GM23248 (cell line): ENCODE measurements at regions not wholly inside any gene's neighbourhood (a gene's known extent, or its start where the extent isn't known, plus 50 kb on each side); places are given as distances from the start of the nearest gene placed in this dataset.
A peak's percentile ranks its signal among the peaks of the same experiment; 100 is the strongest.
"Not testable (repeated sequence)": the region's sequence is repeated elsewhere in the genome, so short reads cannot be mapped to it uniquely, and the experiment has no call there.

Experiments used
- DNase-seq: peaks from one replicate; pipeline ENCODE4 v3.0.0-alpha.2; 2015
- H2AFZ ChIP-seq: fragments of 200-600 bp; sonication (generic); 2 replicates; pipeline ENCODE4 v1.6.1; 2016; ENCODE audit warnings: antibody characterized with exemption
- H3F3A ChIP-seq: fragments of 200-600 bp; sonication (generic); 2 replicates; pipeline ENCODE4 v1.6.1; 2016; ENCODE audit warnings: mild to moderate bottlenecking, antibody characterized with exemption, mixed run types; ENCODE audit not compliant: insufficient read depth
- H3K27ac ChIP-seq: fragments of 200-600 bp; sonication (generic); 2 replicates; pipeline ENCODE4 v1.5.1; 2016; ENCODE audit warnings: mild to moderate bottlenecking
- H3K27me3 ChIP-seq: fragments of 200-600 bp; sonication (generic); replicated peaks from 2 replicates; pipeline ENCODE4 v1.6.1; 2016; ENCODE audit warnings: mild to moderate bottlenecking; ENCODE audit not compliant: insufficient read depth
- H3K36me3 ChIP-seq: fragments of 200-600 bp; sonication (generic); 2 replicates; pipeline ENCODE4 v1.6.1; 2016; ENCODE audit warnings: low read depth, mild to moderate bottlenecking
- H3K4me1 ChIP-seq: fragments of 200-600 bp; sonication (generic); 2 replicates; pipeline ENCODE4 v1.6.1; 2016; ENCODE audit warnings: mild to moderate bottlenecking; ENCODE audit not compliant: insufficient read depth
- H3K4me2 ChIP-seq: fragments of 200-600 bp; sonication (generic); one replicate; pipeline ENCODE4 v1.6.1; 2016; ENCODE audit warnings: mild to moderate bottlenecking; ENCODE audit not compliant: unreplicated experiment
- H3K4me3 ChIP-seq: fragments of 200-600 bp; sonication (generic); 2 replicates; pipeline ENCODE4 v1.5.1; 2016; ENCODE audit warnings: mild to moderate bottlenecking
- H3K79me2 ChIP-seq: fragments of 200-600 bp; sonication (generic); 2 replicates; pipeline ENCODE4 v1.6.1; 2016; ENCODE audit warnings: mild to moderate bottlenecking; ENCODE audit not compliant: insufficient read depth
- H3K9ac ChIP-seq: fragments of 200-600 bp; sonication (generic); 2 replicates; pipeline ENCODE4 v1.6.1; 2016; ENCODE audit warnings: mild to moderate bottlenecking
- H3K9me2 ChIP-seq: fragments of 200-600 bp; sonication (generic); 2 replicates; pipeline ENCODE4 v1.6.1; 2016; ENCODE audit warnings: mixed run types, mild to moderate bottlenecking, moderate library complexity; ENCODE audit not compliant: insufficient read depth
- H3K9me3 ChIP-seq: fragments of 200-600 bp; sonication (generic); one replicate; pipeline ENCODE4 v1.6.1; 2017; ENCODE audit warnings: low read depth
- H4K20me1 ChIP-seq: fragments of 200-600 bp; sonication (generic); 2 replicates; pipeline ENCODE4 v1.6.0; 2016; ENCODE audit not compliant: insufficient read depth
- EZH2 ChIP-seq: fragments of 200-600 bp; sonication (generic); IDR thresholded peaks from 2 replicates; pipeline ENCODE4 v1.6.1; 2018; ENCODE audit warnings: antibody characterized with exemption, mild to moderate bottlenecking; ENCODE audit not compliant: insufficient read depth, poor library complexity, severe bottlenecking
- EZH2phosphoT487 ChIP-seq: fragments of 200-600 bp; sonication (generic); IDR thresholded peaks from 2 replicates; pipeline ENCODE4 v1.6.1; 2018; ENCODE audit warnings: antibody characterized with exemption, moderate library complexity, mild to moderate bottlenecking, low read depth; ENCODE audit not compliant: insufficient read depth
- WGBS, 2 experiments: methylation state at CpG; one replicate each; pipeline ENCODE4 v1.1.6; 2015 to 2017; ENCODE audit warnings: low lambda C conversion rate in 2 of 2, low coverage in 1 of 2; ENCODE audit errors: missing lambda C conversion rate in 2 of 2; 5-methylcytosine and 5-hydroxymethylcytosine counted together
- in situ Hi-C: fragments of 300-500 bp; cut with MboI; formaldehyde crosslinking; loops from 2 replicates; pipeline ENCODE4 v1.15.0; 2020

GRCh38 chr3:163504974-163505373, 1573.3 kb downstream of the SI start:
- H3K27me3 ChIP-seq = no peaks in the 10 kb centered on the region
- in situ Hi-C loops = no loop called here

GRCh38 chr3:163499736-163500219, 1578.5 kb downstream of the SI start:
- H2AFZ ChIP-seq, H3K4me3 ChIP-seq, H3K9ac ChIP-seq, in situ Hi-C loops, H3K4me2 ChIP-seq, H3K36me3 ChIP-seq, H3F3A ChIP-seq, H3K9me2 ChIP-seq, H3K4me1 ChIP-seq, H3K79me2 ChIP-seq, H3K9me3 ChIP-seq, H4K20me1 ChIP-seq, H3K27ac ChIP-seq, DNase-seq, H3K27me3 ChIP-seq: not testable (repeated sequence)
- 62 to 72% methylated on average over 11 of the region's 11 CpGs for WGBS, 2 experiments

More at GRCh38 chr3:163504974-163505373, 1573.3 kb downstream of the SI start:
- Histone ChIP-seq H3K4me1 (no peaks in the 10 kb centered on the region), H3K36me3 (no peaks in the 10 kb centered on the region), H3K4me2 (no peak overlapping the region), H3K9me2 (no peaks in the 10 kb centered on the region), H3F3A (no peaks in the 10 kb centered on the region), H3K79me2 (no peaks in the 10 kb centered on the region), H3K9me3 (no peaks in the 10 kb centered on the region), H3K4me3 (no peak overlapping the region), H3K9ac (no peak overlapping the region), H2AFZ (no peak overlapping the region), H4K20me1 (no peaks in the 10 kb centered on the region), H3K27ac (no peak overlapping the region)
- DNase-seq = no peak
- TF ChIP-seq EZH2phosphoT487 (no peak), EZH2 (no peak)

- H3K4me2 ChIP-seq, H3K9me2 ChIP-seq, in situ Hi-C loops, H3K4me3 ChIP-seq, H3F3A ChIP-seq, H3K9ac ChIP-seq, H3K36me3 ChIP-seq, H3K9me3 ChIP-seq, H3K4me1 ChIP-seq, H3K27me3 ChIP-seq, H4K20me1 ChIP-seq, H3K27ac ChIP-seq, H2AFZ ChIP-seq, DNase-seq, H3K79me2 ChIP-seq: not testable (repeated sequence)
- WGBS, 2 experiments = 73 to 77% methylated on average over 33 to 47 of the region's 47 CpGs
Observed at GRCh38 chr3:163498842-163499735, 1579.2 kb downstream of the SI start.

GRCh38 chr3:163491714-163492113, 1586.6 kb downstream of the SI start:
- in situ Hi-C loops = no loop called here
- Histone ChIP-seq H3K79me2 (no peaks in the 10 kb centered on the region), H3K4me1 (no peaks in the 10 kb centered on the region), H3F3A (no peaks in the 10 kb centered on the region), H3K9me3 (no peaks in the 10 kb centered on the region), H4K20me1 (no peaks in the 10 kb centered on the region), H2AFZ (no peak overlapping the region), H3K36me3 (no peaks in the 10 kb centered on the region), H3K9me2 (no peaks in the 10 kb centered on the region), H3K27me3 (no peaks in the 10 kb centered on the region), H3K27ac (no peak overlapping the region), H3K4me2 (no peak overlapping the region), H3K9ac (no peak overlapping the region), H3K4me3 (no peak overlapping the region)
- 0% methylated on average over 1 of the region's 1 CpG for WGBS, 2 experiments
- no peak for TF ChIP-seq EZH2
- no peak for TF ChIP-seq EZH2phosphoT487
- no peak for DNase-seq

GRCh38 chr3:163490119-163490518, 1588.2 kb downstream of the SI start:
- no peaks in the 10 kb centered on the region for H3K9me3 ChIP-seq
- no peak overlapping the region for H3K4me3 ChIP-seq
- in situ Hi-C loops = no loop called here
- H3K9ac ChIP-seq = no peak overlapping the region
- H3K4me2 ChIP-seq = no peak overlapping the region
- no peaks in the 10 kb centered on the region for H4K20me1 ChIP-seq
- no peak overlapping the region for H2AFZ ChIP-seq
- no peaks in the 10 kb centered on the region for H3K27me3 ChIP-seq
- no peaks in the 10 kb centered on the region for H3K4me1 ChIP-seq
- no peak overlapping the region for H3K27ac ChIP-seq
- H3K36me3 ChIP-seq = no peaks in the 10 kb centered on the region
- H3F3A ChIP-seq = no peaks in the 10 kb centered on the region
- H3K79me2 ChIP-seq = no peaks in the 10 kb centered on the region
- WGBS, 2 experiments = 31 to 64% methylated on average over 1 of the region's 1 CpG
- TF ChIP-seq EZH2phosphoT487 (no peak), EZH2 (no peak)
- DNase-seq = peak; percentile 59
- H3K9me2 ChIP-seq = no peaks in the 10 kb centered on the region
